WTC11 (cell line): ENCODE measurements at regions not wholly inside any gene's neighbourhood (a gene's known extent, or its start where the extent isn't known, plus 50 kb on each side); places are given as distances from the start of the nearest gene placed in this dataset.

Source experiments
- ATAC-seq: fragments of 200-7000 bp; cut with Tn5 transposase; 2 replicates; pipeline ENCODE4 v1.10.0; 2021; ENCODE audit warnings: mild to moderate bottlenecking, moderate library complexity
- CTCF ChIA-PET: fragments of 300-600 bp; sonication (Branson Sonifier 250); formaldehyde crosslinking; loops from one replicate; lab custom pipeline; 2021; ENCODE audit warnings: antibody characterized with exemption; lab: Charles Lee
- POLR2A ChIA-PET: fragments of 350-600 bp; sonication (Branson Sonifier 250); formaldehyde crosslinking; loops from one replicate; lab custom pipeline; 2021; ENCODE audit warnings: antibody characterized with exemption; lab: Charles Lee
- DNase-seq: peaks from one replicate; pipeline ENCODE4 v3.0.0; 2021; ENCODE audit warnings: low spot score
- H3K27ac Mint-ChIP-seq: 2 replicates; pipeline ENCODE4 v1.8.0; 2021; ENCODE audit warnings: mixed read lengths
- H3K27me3 Mint-ChIP-seq: 2 replicates; pipeline ENCODE4 v1.8.0; 2021; ENCODE audit warnings: low read depth, mild to moderate bottlenecking, moderate library complexity, mixed read lengths
- H3K36me3 Mint-ChIP-seq: 2 replicates; pipeline ENCODE4 v1.8.0; 2021; ENCODE audit warnings: mixed read lengths
- H3K4me1 Mint-ChIP-seq: 2 replicates; pipeline ENCODE4 v1.8.0; 2022; ENCODE audit warnings: mixed read lengths
- H3K4me3 Mint-ChIP-seq: 2 replicates; pipeline ENCODE4 v1.8.0; 2021; ENCODE audit warnings: mild to moderate bottlenecking, moderate library complexity, mixed read lengths
- H3K9me3 Mint-ChIP-seq: 2 replicates; pipeline ENCODE4 v1.8.0; 2021; ENCODE audit warnings: mixed read lengths
- AFF4 ChIP-seq: sonication (generic); formaldehyde crosslinking; IDR thresholded peaks from 2 replicates; pipeline ENCODE4 v1.8.1; 2023; ENCODE audit warnings: mild to moderate bottlenecking, missing genetic modification reagents, borderline replicate concordance
- CBFB ChIP-seq: sonication (generic); formaldehyde crosslinking; IDR thresholded peaks from 2 replicates; pipeline ENCODE4 v1.8.1; 2022; ENCODE audit warnings: mild to moderate bottlenecking, low read depth, missing genetic modification reagents
- ETV6 ChIP-seq: sonication (generic); formaldehyde crosslinking; IDR thresholded peaks from 2 replicates; pipeline ENCODE4 v1.8.1; 2022; ENCODE audit warnings: mild to moderate bottlenecking, missing genetic modification reagents
- GRHL2 ChIP-seq: fragments of 250-450 bp; sonication (Bioruptor Pico); IDR thresholded peaks from 2 replicates; pipeline ENCODE4 v1.8.0; 2022; ENCODE audit warnings: mild to moderate bottlenecking, moderate library complexity; ENCODE audit not compliant: insufficient replicate concordance, severe bottlenecking
- IRF2 ChIP-seq: sonication (generic); formaldehyde crosslinking; IDR thresholded peaks from 2 replicates; pipeline ENCODE4 v1.8.0; 2022; ENCODE audit warnings: low read depth, missing genetic modification reagents, borderline replicate concordance
- MXD4 ChIP-seq: fragments of 250-450 bp; sonication (Bioruptor Pico); IDR thresholded peaks from 2 replicates; pipeline ENCODE4 v1.8.0; 2021; ENCODE audit warnings: mild to moderate bottlenecking, moderate library complexity, borderline replicate concordance
- NFE2L1 ChIP-seq: sonication (generic); formaldehyde crosslinking; IDR thresholded peaks from 2 replicates; pipeline ENCODE4 v1.8.1; 2023; ENCODE audit warnings: missing genetic modification reagents
- SMAD3 ChIP-seq: sonication (generic); formaldehyde crosslinking; IDR thresholded peaks from 2 replicates; pipeline ENCODE4 v1.8.0; 2022; ENCODE audit warnings: missing genetic modification reagents, mild to moderate bottlenecking, borderline replicate concordance
- SP1 ChIP-seq: sonication (generic); formaldehyde crosslinking; conservative IDR thresholded peaks from 2 replicates; pipeline ENCODE4 v1.8.1; 2022; ENCODE audit warnings: missing genetic modification reagents
- TEAD4 ChIP-seq: sonication (generic); formaldehyde crosslinking; IDR thresholded peaks from 2 replicates; pipeline ENCODE4 v1.8.0; 2022; ENCODE audit warnings: mild to moderate bottlenecking, missing genetic modification reagents
- USF1 ChIP-seq: sonication (generic); formaldehyde crosslinking; IDR thresholded peaks from 2 replicates; pipeline ENCODE4 v1.8.0; 2022; ENCODE audit warnings: mild to moderate bottlenecking, missing genetic modification reagents
- ZBTB43 ChIP-seq: sonication (generic); formaldehyde crosslinking; IDR thresholded peaks from 2 replicates; pipeline ENCODE4 v1.8.1; 2023; ENCODE audit warnings: mild to moderate bottlenecking, missing genetic modification reagents
- TF ChIP-seq, protein P1 (sequence below): sonication (generic); formaldehyde crosslinking; IDR thresholded peaks from 2 replicates; pipeline ENCODE4 v1.8.0; 2023; ENCODE audit warnings: missing genetic modification reagents, mild to moderate bottlenecking, borderline replicate concordance
- TF ChIP-seq, protein P2 (sequence below): sonication (generic); formaldehyde crosslinking; IDR thresholded peaks from 2 replicates; pipeline ENCODE4 v1.8.1; 2022; ENCODE audit warnings: low read depth, missing genetic modification reagents, borderline replicate concordance
- TF ChIP-seq, protein P3 (sequence below): fragments of 250-450 bp; sonication (Bioruptor Pico); IDR thresholded peaks from 2 replicates; pipeline ENCODE4 v2.1.2; 2022; ENCODE audit warnings: mild to moderate bottlenecking, moderate library complexity
- TF ChIP-seq, protein P4 (sequence below): fragments of 250-450 bp; sonication (Bioruptor Pico); IDR thresholded peaks from 2 replicates; pipeline ENCODE4 v1.9.0; 2021; ENCODE audit warnings: mild to moderate bottlenecking

GRCh38 chr7:12491526-12491925 lies 79.0 kb upstream of the SCIN start:
- TF ChIP-seq, protein P1, sequence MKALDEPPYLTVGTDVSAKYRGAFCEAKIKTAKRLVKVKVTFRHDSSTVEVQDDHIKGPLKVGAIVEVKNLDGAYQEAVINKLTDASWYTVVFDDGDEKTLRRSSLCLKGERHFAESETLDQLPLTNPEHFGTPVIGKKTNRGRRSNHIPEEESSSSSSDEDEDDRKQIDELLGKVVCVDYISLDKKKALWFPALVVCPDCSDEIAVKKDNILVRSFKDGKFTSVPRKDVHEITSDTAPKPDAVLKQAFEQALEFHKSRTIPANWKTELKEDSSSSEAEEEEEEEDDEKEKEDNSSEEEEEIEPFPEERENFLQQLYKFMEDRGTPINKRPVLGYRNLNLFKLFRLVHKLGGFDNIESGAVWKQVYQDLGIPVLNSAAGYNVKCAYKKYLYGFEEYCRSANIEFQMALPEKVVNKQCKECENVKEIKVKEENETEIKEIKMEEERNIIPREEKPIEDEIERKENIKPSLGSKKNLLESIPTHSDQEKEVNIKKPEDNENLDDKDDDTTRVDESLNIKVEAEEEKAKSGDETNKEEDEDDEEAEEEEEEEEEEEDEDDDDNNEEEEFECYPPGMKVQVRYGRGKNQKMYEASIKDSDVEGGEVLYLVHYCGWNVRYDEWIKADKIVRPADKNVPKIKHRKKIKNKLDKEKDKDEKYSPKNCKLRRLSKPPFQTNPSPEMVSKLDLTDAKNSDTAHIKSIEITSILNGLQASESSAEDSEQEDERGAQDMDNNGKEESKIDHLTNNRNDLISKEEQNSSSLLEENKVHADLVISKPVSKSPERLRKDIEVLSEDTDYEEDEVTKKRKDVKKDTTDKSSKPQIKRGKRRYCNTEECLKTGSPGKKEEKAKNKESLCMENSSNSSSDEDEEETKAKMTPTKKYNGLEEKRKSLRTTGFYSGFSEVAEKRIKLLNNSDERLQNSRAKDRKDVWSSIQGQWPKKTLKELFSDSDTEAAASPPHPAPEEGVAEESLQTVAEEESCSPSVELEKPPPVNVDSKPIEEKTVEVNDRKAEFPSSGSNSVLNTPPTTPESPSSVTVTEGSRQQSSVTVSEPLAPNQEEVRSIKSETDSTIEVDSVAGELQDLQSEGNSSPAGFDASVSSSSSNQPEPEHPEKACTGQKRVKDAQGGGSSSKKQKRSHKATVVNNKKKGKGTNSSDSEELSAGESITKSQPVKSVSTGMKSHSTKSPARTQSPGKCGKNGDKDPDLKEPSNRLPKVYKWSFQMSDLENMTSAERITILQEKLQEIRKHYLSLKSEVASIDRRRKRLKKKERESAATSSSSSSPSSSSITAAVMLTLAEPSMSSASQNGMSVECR (CRISPR knock-in tag) = no peak
- TF ChIP-seq SP1 (CRISPR knock-in tag) (no peak), SMAD3 (no peak), USF1 (CRISPR knock-in tag) (no peak), CBFB (CRISPR knock-in tag) (no peak), TEAD4 (no peak), ZBTB43 (CRISPR knock-in tag) (no peak), IRF2 (CRISPR knock-in tag) (no peak), MXD4 (CRISPR knock-in tag) (no peak)
- TF ChIP-seq, protein P2, sequence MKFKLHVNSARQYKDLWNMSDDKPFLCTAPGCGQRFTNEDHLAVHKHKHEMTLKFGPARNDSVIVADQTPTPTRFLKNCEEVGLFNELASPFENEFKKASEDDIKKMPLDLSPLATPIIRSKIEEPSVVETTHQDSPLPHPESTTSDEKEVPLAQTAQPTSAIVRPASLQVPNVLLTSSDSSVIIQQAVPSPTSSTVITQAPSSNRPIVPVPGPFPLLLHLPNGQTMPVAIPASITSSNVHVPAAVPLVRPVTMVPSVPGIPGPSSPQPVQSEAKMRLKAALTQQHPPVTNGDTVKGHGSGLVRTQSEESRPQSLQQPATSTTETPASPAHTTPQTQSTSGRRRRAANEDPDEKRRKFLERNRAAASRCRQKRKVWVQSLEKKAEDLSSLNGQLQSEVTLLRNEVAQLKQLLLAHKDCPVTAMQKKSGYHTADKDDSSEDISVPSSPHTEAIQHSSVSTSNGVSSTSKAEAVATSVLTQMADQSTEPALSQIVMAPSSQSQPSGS = no peak
- TF ChIP-seq, protein P3, sequence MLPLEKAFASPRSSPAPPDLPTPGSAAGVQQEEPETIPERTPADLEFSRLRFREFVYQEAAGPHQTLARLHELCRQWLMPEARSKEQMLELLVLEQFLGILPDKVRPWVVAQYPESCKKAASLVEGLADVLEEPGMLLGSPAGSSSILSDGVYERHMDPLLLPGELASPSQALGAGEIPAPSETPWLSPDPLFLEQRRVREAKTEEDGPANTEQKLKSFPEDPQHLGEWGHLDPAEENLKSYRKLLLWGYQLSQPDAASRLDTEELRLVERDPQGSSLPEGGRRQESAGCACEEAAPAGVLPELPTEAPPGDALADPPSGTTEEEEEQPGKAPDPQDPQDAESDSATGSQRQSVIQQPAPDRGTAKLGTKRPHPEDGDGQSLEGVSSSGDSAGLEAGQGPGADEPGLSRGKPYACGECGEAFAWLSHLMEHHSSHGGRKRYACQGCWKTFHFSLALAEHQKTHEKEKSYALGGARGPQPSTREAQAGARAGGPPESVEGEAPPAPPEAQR (CRISPR knock-in tag) = no peak
- Mint-ChIP-seq H3K4me1 (peaks cover 29% of the 10 kb centered on the region), H3K36me3 (no peaks in the 10 kb centered on the region), H3K4me3 (no peak overlapping the region), H3K9me3 (no peaks in the 10 kb centered on the region), H3K27ac (no peak overlapping the region), H3K27me3 (no peaks in the 10 kb centered on the region)
- CTCF ChIA-PET = interaction anchor here (1.4 to 2.5 kb wide), 6 partner anchors 28 to 103 kb away, joined by 5 to 90 read pairs (median 24); no protein-coding TSS in a partner anchor
- no peak for ATAC-seq
- POLR2A ChIA-PET = no interaction called here
- DNase-seq = no peak

DNA sequence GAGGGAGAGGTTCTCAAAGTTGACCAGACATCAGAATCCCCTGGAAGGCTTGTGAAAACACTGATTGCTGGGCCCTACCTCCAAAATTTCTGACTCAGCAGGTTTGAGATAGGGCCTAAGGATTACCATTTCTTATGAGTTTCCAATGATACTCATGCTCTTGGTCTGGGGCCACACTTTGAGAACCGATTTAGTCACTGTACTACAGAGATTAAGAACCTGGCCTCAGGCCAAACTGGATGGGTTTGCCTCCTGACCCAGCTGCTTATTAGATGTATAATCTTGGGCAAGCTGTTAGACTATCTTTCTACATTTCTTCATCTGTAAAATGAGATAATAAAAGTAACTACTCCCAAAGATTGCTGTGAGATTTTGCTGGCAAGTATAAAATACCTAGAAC lies 77.1 kb upstream of the SCIN start:
- TF ChIP-seq GRHL2 (CRISPR knock-in tag) (no peak), AFF4 (CRISPR knock-in tag) (no peak), ETV6 (CRISPR knock-in tag) (no peak), NFE2L1 (CRISPR knock-in tag) (no peak)
- TF ChIP-seq, protein P4, sequence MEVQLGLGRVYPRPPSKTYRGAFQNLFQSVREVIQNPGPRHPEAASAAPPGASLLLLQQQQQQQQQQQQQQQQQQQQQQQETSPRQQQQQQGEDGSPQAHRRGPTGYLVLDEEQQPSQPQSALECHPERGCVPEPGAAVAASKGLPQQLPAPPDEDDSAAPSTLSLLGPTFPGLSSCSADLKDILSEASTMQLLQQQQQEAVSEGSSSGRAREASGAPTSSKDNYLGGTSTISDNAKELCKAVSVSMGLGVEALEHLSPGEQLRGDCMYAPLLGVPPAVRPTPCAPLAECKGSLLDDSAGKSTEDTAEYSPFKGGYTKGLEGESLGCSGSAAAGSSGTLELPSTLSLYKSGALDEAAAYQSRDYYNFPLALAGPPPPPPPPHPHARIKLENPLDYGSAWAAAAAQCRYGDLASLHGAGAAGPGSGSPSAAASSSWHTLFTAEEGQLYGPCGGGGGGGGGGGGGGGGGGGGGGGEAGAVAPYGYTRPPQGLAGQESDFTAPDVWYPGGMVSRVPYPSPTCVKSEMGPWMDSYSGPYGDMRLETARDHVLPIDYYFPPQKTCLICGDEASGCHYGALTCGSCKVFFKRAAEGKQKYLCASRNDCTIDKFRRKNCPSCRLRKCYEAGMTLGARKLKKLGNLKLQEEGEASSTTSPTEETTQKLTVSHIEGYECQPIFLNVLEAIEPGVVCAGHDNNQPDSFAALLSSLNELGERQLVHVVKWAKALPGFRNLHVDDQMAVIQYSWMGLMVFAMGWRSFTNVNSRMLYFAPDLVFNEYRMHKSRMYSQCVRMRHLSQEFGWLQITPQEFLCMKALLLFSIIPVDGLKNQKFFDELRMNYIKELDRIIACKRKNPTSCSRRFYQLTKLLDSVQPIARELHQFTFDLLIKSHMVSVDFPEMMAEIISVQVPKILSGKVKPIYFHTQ (CRISPR knock-in tag) = no peak
- TF ChIP-seq, all 79 proteins: peak for 0
- DNase-seq = no peak
- POLR2A ChIA-PET = no interaction called here
- CTCF ChIA-PET = interaction anchor here (1.1 to 1.4 kb wide), 3 partner anchors 20 to 35 kb away, joined by 3 to 9 read pairs (median 4); no protein-coding TSS in a partner anchor
- Mint-ChIP-seq H3K27me3 (no peaks in the 10 kb centered on the region), H3K9me3 (no peaks in the 10 kb centered on the region), H3K27ac (no peak overlapping the region), H3K4me1 (peaks cover 29% of the 10 kb centered on the region), H3K4me3 (no peak overlapping the region), H3K36me3 (peaks cover 3% of the 10 kb centered on the region; the same call in 1 of the 2 replicates)
- ATAC-seq = no peak
